ENCODE measurements at regions not wholly inside any gene's neighbourhood (a gene's known extent, or its start where the extent isn't known, plus 50 kb on each side); places are given as distances from the start of the nearest gene placed in this dataset.

DNA sequence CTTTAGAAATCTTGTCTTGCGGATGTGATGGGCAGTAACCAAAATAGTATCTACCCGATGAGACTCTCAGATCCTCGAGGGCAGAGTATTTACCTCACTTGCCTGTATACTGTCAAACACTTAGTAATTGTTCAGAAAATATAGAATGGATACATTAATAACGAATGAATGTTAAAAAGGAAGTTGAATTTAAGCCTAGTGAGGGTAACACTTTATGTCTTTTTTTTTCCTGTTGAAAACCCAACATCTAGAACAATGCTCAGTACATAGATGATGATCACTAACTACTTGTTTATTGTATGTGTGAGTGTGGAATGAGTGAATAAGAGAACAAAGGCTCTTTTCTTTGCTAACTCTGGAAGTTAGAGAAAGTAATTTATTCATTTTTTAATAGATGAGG, 195.7 kb downstream of the MIAT start:
- no peaks in the 10 kb centered on the region for H3K36me3 Mint-ChIP-seq (ENCODE audit: low read depth)
- H3K9me3 Mint-ChIP-seq = no peaks in the 10 kb centered on the region
- no peak overlapping the region for H3K27ac Mint-ChIP-seq
- H3K4me1 Mint-ChIP-seq = no peaks in the 10 kb centered on the region
- no peaks in the 10 kb centered on the region for H3K27me3 Mint-ChIP-seq
- ATAC-seq (replicated peaks) = no peak
- H3K4me3 Mint-ChIP-seq = no peak overlapping the region

DNA sequence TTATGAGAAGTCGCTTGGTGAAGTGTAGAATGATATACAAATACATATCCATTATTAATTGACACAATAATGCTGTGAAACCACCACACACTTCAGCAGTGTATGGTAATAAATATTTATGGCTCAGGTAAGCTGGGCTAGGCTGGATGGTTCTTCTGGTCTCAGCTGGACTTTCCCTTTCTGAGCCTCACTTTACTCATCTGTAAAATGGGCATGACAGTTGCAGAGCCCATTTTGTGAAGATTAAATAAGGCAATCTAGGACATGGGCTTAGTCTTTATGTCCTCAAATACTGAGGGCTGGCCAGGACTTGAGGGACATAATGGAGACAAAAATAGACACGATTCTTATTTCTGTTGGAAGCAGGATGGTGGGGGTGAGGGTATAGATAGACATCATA, 196.1 kb downstream of the MIAT start:
- Mint-ChIP-seq H3K4me3 (no peak overlapping the region), H3K27ac (no peak overlapping the region), H3K36me3 (ENCODE audit: low read depth) (no peaks in the 10 kb centered on the region), H3K27me3 (no peaks in the 10 kb centered on the region), H3K9me3 (no peaks in the 10 kb centered on the region), H3K4me1 (no peaks in the 10 kb centered on the region)
- ATAC-seq (replicated peaks) = no peak

DNA sequence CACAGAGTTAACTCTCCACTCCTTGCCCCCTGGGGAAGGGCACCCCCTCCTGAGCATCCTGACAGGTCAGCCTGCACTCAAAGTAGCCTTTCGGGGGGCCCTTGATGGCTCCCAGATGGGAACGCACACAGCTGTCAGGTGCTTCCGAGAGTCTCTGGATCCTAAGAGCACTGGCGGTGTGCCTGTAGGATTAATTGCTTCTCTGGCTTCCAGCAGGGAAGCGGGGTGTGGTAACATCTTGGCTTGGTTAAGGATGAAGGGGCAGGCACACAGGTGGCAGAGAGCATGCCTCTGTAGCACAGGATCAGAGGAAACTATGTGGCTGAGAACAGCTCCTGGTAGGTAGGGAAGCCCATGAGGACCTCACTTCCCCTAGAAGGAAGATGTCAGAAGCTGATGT, 199.8 kb downstream of the MIAT start:
- peaks cover 4% of the 10 kb centered on the region for H3K9me3 Mint-ChIP-seq
- no peaks in the 10 kb centered on the region for H3K4me1 Mint-ChIP-seq
- ATAC-seq (replicated peaks) = no peak
- no peaks in the 10 kb centered on the region for H3K27me3 Mint-ChIP-seq
- H3K4me3 Mint-ChIP-seq = no peak overlapping the region
- no peak overlapping the region for H3K27ac Mint-ChIP-seq
- H3K36me3 Mint-ChIP-seq (ENCODE audit: low read depth) = no peaks in the 10 kb centered on the region

DNA sequence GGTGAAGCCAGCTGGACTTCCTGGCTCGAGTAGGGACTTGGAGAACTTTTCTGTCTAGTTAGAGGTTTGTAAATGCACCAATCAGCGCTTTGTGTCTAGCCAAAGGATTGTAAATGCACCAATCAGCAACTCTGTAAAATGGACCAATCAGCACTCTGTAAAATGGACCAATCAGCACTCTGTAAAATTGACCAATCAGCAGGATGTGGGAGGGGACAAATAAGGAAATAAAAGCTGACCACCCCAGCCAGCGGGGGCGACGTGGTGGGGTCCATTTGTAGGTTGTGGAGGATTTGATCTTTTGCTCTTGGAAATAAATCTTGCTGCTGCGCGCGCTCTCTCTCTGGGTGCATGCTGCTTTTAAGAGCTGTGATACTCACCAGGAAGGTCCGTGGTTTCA, 202.9 kb downstream of the MIAT start:
- no peak for ATAC-seq (replicated peaks)
- no peak overlapping the region for H3K27ac Mint-ChIP-seq
- peaks cover 4% of the 10 kb centered on the region for H3K9me3 Mint-ChIP-seq
- no peaks in the 10 kb centered on the region for H3K4me1 Mint-ChIP-seq
- H3K27me3 Mint-ChIP-seq = no peaks in the 10 kb centered on the region
- H3K36me3 Mint-ChIP-seq (ENCODE audit: low read depth) = no peaks in the 10 kb centered on the region
- no peak overlapping the region for H3K4me3 Mint-ChIP-seq

DNA sequence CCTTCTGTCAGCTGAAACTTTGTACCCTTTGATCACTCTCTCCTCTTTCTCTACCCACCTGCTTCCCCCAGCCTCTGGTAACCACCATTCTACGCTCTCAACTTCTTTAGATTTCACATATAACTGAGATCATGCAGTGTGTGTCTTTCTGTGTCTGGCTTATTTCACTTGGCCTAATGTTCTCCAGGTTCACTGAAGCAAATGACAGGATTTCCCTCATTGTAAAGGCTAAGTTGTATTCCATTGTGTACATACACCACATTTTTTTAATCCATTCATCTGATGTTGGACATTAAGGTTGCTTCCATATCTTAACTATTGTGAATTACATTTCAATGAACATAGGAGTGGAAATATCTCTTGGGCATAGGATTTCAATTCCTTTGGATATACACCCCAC, 207.6 kb downstream of the MIAT start:
- Mint-ChIP-seq H3K27ac (no peak overlapping the region), H3K27me3 (no peaks in the 10 kb centered on the region), H3K4me1 (no peaks in the 10 kb centered on the region), H3K4me3 (no peak overlapping the region), H3K36me3 (ENCODE audit: low read depth) (peaks cover 14% of the 10 kb centered on the region), H3K9me3 (peaks cover 4% of the 10 kb centered on the region)
- no peak for ATAC-seq (replicated peaks)

DNA sequence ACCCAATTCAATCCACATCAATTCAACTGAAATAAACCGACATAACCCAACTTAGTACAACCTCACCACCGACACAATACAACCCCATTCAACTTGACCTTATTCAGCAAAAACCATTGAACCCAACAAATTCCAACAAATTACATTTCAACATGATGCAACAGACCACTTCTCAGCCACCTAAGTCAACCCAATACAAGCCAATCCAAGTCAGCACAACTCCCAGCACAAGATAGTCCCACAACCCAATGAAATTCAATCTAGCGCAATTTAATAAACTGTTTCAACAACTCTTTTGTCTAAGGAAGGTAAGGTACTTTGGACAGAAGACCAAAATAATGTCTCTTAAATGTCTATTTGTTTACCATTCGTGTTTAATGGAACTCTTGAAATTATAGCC, 226.0 kb downstream of the MIAT start:
- Mint-ChIP-seq H3K36me3 (ENCODE audit: low read depth) (peaks cover 5% of the 10 kb centered on the region), H3K4me3 (no peak overlapping the region), H3K9me3 (no peaks in the 10 kb centered on the region), H3K27me3 (no peaks in the 10 kb centered on the region), H3K27ac (no peak overlapping the region), H3K4me1 (no peaks in the 10 kb centered on the region)
- ATAC-seq (replicated peaks) = no peak

DNA sequence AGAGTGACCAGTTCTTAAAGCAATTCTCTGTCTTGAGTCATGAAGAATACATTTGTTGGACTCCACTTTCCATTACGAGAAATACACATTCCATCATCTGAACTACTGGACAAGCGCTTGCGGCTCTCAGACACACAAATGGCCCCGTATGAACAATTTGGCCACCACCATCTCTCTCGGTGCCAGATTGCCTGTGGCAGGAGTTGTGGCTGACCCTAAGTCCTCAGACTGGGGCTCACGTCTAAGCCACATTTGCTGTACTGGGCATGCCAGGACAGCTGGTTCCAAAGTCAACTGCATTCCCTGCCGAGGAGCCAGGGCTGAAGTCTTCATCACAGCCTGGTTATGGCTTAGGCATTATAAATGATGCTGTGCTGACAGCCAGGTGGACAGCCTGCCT, 227.5 kb downstream of the MIAT start:
- H3K36me3 Mint-ChIP-seq (ENCODE audit: low read depth) = peaks cover 5% of the 10 kb centered on the region
- H3K4me1 Mint-ChIP-seq = no peaks in the 10 kb centered on the region
- H3K9me3 Mint-ChIP-seq = no peaks in the 10 kb centered on the region
- no peaks in the 10 kb centered on the region for H3K27me3 Mint-ChIP-seq
- ATAC-seq (replicated peaks) = no peak
- H3K27ac Mint-ChIP-seq = no peak overlapping the region
- no peak overlapping the region for H3K4me3 Mint-ChIP-seq

DNA sequence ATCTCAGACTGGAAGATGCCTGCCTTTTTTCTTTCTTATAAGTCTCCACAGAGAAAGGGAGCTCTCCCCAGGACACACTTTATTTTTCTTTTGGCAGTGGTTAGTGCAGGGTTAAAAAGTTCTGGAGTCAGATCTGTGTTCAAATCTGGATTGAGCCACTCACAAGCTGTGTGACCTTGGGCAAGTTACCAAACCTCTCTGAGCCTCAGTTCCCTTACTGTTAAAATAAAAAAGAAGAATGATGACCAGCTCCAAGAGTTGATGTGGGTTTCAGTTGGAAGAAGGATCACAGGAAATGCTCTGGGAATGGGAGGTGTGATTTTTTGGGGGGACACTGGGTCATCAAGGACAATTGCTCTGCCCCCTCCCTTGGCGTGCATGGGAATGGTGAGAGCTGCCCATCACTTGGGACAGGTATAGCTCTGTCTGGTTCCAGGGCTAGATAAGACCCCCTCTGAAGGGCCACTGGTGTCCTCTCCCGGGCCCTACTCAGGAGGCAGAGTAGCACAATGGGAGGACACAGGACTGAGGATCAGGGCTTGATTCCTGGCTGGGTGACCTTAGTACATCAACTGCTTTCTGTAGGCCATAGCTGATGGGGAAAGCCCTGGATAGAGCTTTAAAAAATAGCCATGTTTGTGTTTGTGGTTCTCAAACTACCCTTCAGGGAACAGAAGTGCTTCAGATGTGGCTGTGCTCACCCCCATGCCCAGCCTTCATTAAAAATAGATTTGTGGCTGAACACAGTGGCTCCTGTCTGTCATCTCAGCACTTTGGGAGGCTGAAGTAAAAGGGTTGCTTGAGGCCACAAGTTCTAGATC, 228.3 kb downstream of the MIAT start:
- Mint-ChIP-seq H3K4me1 (no peaks in the 10 kb centered on the region), H3K27me3 (no peaks in the 10 kb centered on the region), H3K27ac (no peak overlapping the region), H3K9me3 (no peaks in the 10 kb centered on the region), H3K4me3 (no peak overlapping the region), H3K36me3 (ENCODE audit: low read depth) (peaks cover 5% of the 10 kb centered on the region)
- ATAC-seq (replicated peaks) = no peak

DNA sequence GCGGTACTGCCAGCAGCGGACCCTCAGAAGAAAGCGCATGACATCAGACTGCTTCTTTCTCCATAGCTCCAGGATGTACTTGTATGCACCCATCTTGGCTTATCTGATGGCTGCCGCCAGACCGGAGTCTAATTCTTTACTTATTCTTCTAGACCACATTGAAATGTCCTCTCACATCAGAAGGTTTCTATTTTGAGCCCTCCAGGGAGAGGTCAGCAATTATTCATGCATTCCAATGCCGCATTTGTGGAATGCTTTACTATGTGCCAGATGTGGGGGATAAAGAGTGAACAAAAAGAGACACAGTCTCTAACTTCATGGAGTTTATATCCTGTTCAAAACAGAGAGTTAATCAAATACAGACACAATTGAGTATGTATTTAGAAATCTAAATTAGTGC, 230.1 kb downstream of the MIAT start:
- Mint-ChIP-seq H3K27me3 (peaks cover 13% of the 10 kb centered on the region), H3K27ac (no peak overlapping the region), H3K4me1 (no peaks in the 10 kb centered on the region), H3K9me3 (no peaks in the 10 kb centered on the region), H3K4me3 (no peak overlapping the region), H3K36me3 (ENCODE audit: low read depth) (no peaks in the 10 kb centered on the region)
- ATAC-seq (replicated peaks) = no peak

DNA sequence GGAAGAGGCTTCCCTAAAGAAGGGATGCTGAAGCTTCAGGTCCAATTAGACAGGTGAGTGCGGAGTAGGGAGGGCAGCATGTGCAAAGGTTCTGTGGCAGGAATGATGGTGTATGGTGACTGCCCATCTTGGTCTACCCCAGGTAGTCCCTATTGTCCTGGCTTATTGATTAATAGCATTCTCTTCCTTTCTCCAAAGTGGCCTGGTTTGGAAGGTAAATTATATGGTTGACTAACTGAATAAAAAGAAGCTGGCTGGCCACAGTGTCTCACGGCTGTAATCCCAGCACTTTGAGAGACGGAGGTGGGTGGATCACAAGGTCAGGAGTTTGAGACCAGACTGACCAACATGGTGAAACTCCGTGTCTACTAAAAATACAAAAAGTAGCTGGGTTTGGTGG, 230.5 kb downstream of the MIAT start:
- Mint-ChIP-seq H3K4me1 (no peaks in the 10 kb centered on the region), H3K36me3 (ENCODE audit: low read depth) (no peaks in the 10 kb centered on the region), H3K27ac (no peak overlapping the region), H3K27me3 (peaks cover 17% of the 10 kb centered on the region), H3K9me3 (no peaks in the 10 kb centered on the region), H3K4me3 (no peak overlapping the region)
- no peak for ATAC-seq (replicated peaks)

DNA sequence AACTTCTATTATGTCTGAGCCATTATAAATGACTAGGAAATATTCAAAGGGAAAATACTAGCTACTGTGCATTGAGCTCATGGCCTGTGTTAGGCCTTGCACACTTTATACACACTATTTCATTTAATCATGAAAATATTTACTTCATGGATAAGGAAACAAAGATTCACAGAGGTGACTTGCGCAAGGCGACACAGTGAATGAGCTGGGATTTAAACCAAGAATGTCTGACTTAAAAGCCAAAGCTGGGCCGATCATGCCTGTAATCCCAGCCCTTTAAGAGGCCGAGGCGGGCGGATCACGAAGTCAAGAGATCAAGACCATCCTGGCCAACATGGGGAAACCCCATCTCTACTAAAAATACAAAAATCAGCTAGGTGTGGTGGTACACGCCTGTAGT, 231.5 kb downstream of the MIAT start:
- H3K4me3 Mint-ChIP-seq = no peak overlapping the region
- no peak for ATAC-seq (replicated peaks)
- H3K36me3 Mint-ChIP-seq (ENCODE audit: low read depth) = no peaks in the 10 kb centered on the region

DNA sequence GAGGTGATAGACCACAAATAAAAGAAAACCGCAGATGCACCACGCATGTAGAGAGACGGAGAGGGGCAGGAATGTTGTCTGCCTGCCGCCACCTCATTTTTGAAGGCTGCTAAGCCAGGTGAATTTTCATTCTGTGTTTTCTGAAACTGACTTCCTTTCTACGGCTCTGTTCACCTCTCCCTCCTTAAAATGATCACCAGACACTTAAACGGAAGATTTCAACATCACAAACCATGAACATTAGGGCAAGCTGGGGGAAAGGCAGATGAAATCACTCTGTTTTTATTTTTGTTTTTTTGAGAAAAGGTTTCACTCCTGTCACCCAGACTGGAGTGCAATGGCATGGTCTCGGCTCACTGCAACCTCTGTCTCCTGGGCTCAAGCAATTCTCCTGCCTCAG, 232.4 kb downstream of the MIAT start:
- Mint-ChIP-seq H3K4me3 (no peak overlapping the region), H3K36me3 (ENCODE audit: low read depth) (no peaks in the 10 kb centered on the region), H3K9me3 (peaks cover 4% of the 10 kb centered on the region), H3K27me3 (peaks cover 33% of the 10 kb centered on the region), H3K4me1 (peaks cover 5% of the 10 kb centered on the region), H3K27ac (no peak overlapping the region)
- no peak for ATAC-seq (replicated peaks)

More for the DNA sequence above, 231.5 kb downstream of the MIAT start:
- H3K27ac Mint-ChIP-seq = no peak overlapping the region
- peaks cover 27% of the 10 kb centered on the region for H3K27me3 Mint-ChIP-seq
- H3K4me1 Mint-ChIP-seq = no peaks in the 10 kb centered on the region
- H3K9me3 Mint-ChIP-seq = no peaks in the 10 kb centered on the region

DNA sequence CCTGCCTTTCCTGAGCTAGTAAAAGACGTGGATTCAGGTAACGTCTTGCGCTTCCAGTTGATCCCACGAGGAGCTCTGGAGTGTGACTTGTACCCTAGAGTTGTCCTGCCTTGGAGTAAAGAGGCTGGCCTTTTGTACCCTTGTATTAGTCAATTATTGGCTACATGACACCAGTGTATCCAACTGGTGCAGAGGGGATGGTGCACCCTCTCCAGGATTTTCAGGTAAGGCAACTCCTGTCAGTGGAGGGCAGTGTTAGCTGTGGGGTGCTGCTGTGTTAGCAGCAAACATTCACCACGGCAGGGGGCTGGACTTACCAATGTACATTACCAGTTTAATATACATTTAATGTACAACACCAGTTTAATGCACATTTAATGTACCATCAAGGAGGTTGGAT, 233.5 kb downstream of the MIAT start:
- Mint-ChIP-seq H3K27me3 (peaks cover 35% of the 10 kb centered on the region), H3K9me3 (peaks cover 4% of the 10 kb centered on the region)
- ATAC-seq (replicated peaks) = no peak

DNA sequence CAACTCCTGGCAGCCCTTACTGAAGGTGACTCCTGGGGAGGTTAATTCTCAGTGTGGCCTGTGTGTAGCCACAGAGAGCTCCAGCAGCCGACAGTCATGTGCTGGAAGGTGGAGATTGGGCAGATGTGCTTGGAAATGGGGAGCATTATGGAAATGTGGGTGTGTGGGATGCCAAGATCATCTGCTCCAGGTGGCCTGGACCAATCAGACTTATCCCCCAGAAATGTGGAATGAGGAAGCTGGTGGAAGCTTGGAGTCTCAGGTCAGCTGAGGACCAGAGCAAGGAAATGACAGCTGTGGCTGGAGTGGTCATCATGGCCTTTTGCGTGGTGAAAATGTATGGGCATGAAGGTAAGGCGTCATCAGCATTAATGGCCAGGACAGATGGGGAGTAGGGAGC, 234.0 kb downstream of the MIAT start:
- ATAC-seq (replicated peaks) = no peak
- Mint-ChIP-seq H3K4me1 (peaks cover 8% of the 10 kb centered on the region), H3K27me3 (peaks cover 35% of the 10 kb centered on the region), H3K27ac (no peak overlapping the region), H3K36me3 (ENCODE audit: low read depth) (no peaks in the 10 kb centered on the region), H3K4me3 (no peak overlapping the region), H3K9me3 (peaks cover 4% of the 10 kb centered on the region)

More for the DNA sequence above, 233.5 kb downstream of the MIAT start:
- Mint-ChIP-seq H3K36me3 (ENCODE audit: low read depth) (no peaks in the 10 kb centered on the region), H3K4me3 (no peak overlapping the region), H3K27ac (no peak overlapping the region), H3K4me1 (peaks cover 8% of the 10 kb centered on the region)

DNA sequence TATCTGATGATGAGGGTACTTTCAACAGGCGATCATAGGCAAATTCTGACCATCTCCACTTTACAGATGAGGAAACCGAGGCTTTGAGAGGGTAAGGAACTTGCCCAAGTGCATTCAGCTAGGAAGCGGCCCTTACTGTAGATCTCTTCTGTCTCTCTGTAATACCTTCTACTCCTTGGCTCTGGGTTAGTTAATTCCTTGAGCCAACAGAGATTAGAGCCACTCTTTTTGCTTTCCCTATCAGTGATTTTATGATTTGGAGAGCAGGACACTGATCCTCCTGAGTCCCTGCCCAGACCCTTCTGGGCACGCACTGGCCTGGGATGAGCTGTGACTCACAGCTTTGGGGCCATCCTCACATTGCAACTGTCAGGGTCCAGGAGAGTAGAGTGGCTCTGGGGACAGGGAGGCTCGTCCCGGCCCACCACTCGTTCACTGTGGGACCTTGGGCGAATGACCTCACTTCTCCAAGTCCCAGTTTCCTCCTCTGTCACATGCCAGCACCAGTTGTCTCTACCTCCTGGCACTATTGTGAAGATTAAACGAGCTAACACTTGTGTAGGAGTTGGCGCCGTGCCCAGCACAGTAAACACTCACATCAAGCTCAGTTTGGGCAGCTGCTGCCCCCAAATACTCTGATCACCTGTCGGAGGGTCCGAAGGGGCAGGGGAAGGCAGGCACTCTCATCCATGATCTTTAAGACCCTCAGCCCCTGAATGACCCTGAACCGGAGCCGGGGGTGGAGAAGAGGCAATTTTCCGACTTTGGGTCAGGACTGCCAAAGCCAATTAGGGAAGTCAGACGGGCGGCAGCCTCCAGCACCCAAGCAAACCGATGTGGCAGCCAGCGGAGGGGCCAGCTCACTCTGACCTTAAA, 235.0 kb downstream of the MIAT start:
- H3K4me1 Mint-ChIP-seq = peaks cover 8% of the 10 kb centered on the region
- no peak for ATAC-seq (replicated peaks)
- H3K27ac Mint-ChIP-seq = no peak overlapping the region
- H3K4me3 Mint-ChIP-seq = no peak overlapping the region
- H3K9me3 Mint-ChIP-seq = peaks cover 4% of the 10 kb centered on the region
- H3K36me3 Mint-ChIP-seq (ENCODE audit: low read depth) = no peaks in the 10 kb centered on the region
- H3K27me3 Mint-ChIP-seq = peaks cover 38% of the 10 kb centered on the region
